Liver (tissue), 8 donors: ENCODE measurements at regions not wholly inside any gene's neighbourhood (a gene's known extent, or its start where the extent isn't known, plus 50 kb on each side); places are given as distances from the start of the nearest gene placed in this dataset.

Experiments
- DNase-seq: peaks from one replicate; pipeline ENCODE4 v3.0.0-alpha.2; 2017; ENCODE audit warnings: low spot score
- H3K27ac ChIP-seq, 2 donors: one replicate each; pipeline ENCODE4 v1.7.0; 2013; ENCODE audit warnings: inconsistent platforms in 2 of 2, low read length in 2 of 2, control low read depth in 1 of 2, low read depth in 1 of 2, mild to moderate bottlenecking in 1 of 2
- H3K27me3 ChIP-seq, 4 donors: one replicate each; pipeline versions ENCODE4 v1.6.1 to v1.7.0; 2013; ENCODE audit warnings: low read length in 3 of 4, inconsistent platforms in 1 of 4, mild to moderate bottlenecking in 1 of 4, moderate library complexity in 1 of 4; ENCODE audit not compliant: control insufficient read depth in 4 of 4, insufficient read depth in 4 of 4
- H3K36me3 ChIP-seq, 4 donors: one replicate each; pipeline versions ENCODE4 v1.6.1 to v1.7.0; 2013; ENCODE audit warnings: low read length in 3 of 4, mild to moderate bottlenecking in 3 of 4, low read depth in 1 of 4, moderate library complexity in 1 of 4; ENCODE audit not compliant: control insufficient read depth in 4 of 4, insufficient read depth in 3 of 4
- H3K4me1 ChIP-seq, 4 donors: one replicate each; pipeline versions ENCODE4 v1.6.1 to v1.7.0; 2013; ENCODE audit warnings: low read length in 3 of 4, mild to moderate bottlenecking in 3 of 4, moderate library complexity in 1 of 4; ENCODE audit not compliant: control insufficient read depth in 4 of 4, insufficient read depth in 4 of 4
- H3K4me3 ChIP-seq, 3 donors: one replicate each; pipeline versions ENCODE4 v1.6.1 to v1.7.0; 2013; ENCODE audit warnings: low read length in 3 of 3, control low read depth in 1 of 3, low read depth in 1 of 3, mild to moderate bottlenecking in 1 of 3
- H3K9ac ChIP-seq, 2 donors: one replicate each; pipeline ENCODE4 v1.7.0; 2013; ENCODE audit warnings: low read length in 2 of 2, mild to moderate bottlenecking in 2 of 2, moderate library complexity in 2 of 2, control low read depth in 1 of 2, low read depth in 1 of 2
- H3K9me3 ChIP-seq, 4 donors: one replicate each; pipeline versions ENCODE4 v1.6.1 to v1.7.0; 2013; ENCODE audit warnings: low read length in 3 of 4; ENCODE audit not compliant: control insufficient read depth in 4 of 4
- EGR1 ChIP-seq, 2 donors: IDR thresholded peaks; 2 replicates each; pipeline ENCODE4 v1.6.1; 2016 to 2018; ENCODE audit warnings: antibody characterized with exemption in 2 of 2, low read depth in 2 of 2
- FOXA1 ChIP-seq: IDR thresholded peaks from 2 replicates; pipeline ENCODE4 v1.6.1; 2016; ENCODE audit warnings: antibody characterized with exemption
- FOXA2 ChIP-seq: IDR thresholded peaks from 2 replicates; pipeline ENCODE4 v1.6.1; 2016; ENCODE audit warnings: antibody characterized with exemption
- GABPA ChIP-seq, 2 donors: IDR thresholded peaks in 1 of 2; conservative IDR thresholded peaks in 1 of 2; 2 replicates each; pipeline ENCODE4 v1.6.1; 2016; ENCODE audit warnings: antibody characterized with exemption in 2 of 2, mild to moderate bottlenecking in 1 of 2, moderate library complexity in 1 of 2
- HNF4A ChIP-seq, 2 donors: conservative IDR thresholded peaks; 2 replicates each; pipeline ENCODE4 v1.6.1; 2016; ENCODE audit warnings: antibody characterized with exemption in 2 of 2, mild to moderate bottlenecking in 2 of 2
- HNF4G ChIP-seq: IDR thresholded peaks from 2 replicates; pipeline ENCODE4 v1.6.1; 2016; ENCODE audit warnings: antibody characterized with exemption
- JUND ChIP-seq, 2 donors: IDR thresholded peaks; 2 replicates each; pipeline ENCODE4 v1.6.1; 2016; ENCODE audit warnings: antibody characterized with exemption in 2 of 2
- NR2F2 ChIP-seq: IDR thresholded peaks from 2 replicates; pipeline ENCODE4 v1.6.1; 2016; ENCODE audit warnings: antibody characterized with exemption
- SP1 ChIP-seq: IDR thresholded peaks from 2 replicates; pipeline ENCODE4 v1.6.1; 2018; ENCODE audit warnings: antibody characterized with exemption, mild to moderate bottlenecking
- TAF1 ChIP-seq: conservative IDR thresholded peaks from 2 replicates; pipeline ENCODE4 v1.6.1; 2016; ENCODE audit warnings: antibody characterized with exemption, mild to moderate bottlenecking
- YY1 ChIP-seq: IDR thresholded peaks from 2 replicates; pipeline ENCODE4 v1.6.1; 2016; ENCODE audit warnings: antibody characterized with exemption, mild to moderate bottlenecking
- WGBS: extraction: QIAGEN DNeasy Blood & Tissue Kit; methylation state at CpG from one replicate; pipeline ENCODE4 v1.1.7; 2013; 5-methylcytosine and 5-hydroxymethylcytosine counted together
- TF ChIP-seq, protein P1 (sequence below): fragments of 150-350 bp; IDR thresholded peaks from 2 replicates; pipeline ENCODE4 v1.5.1; 2017; ENCODE audit warnings: improper control_type of control experiment, low read depth, low read length; ENCODE audit not compliant: missing input control
- TF ChIP-seq, protein P2 (sequence below): IDR thresholded peaks from 2 replicates; pipeline ENCODE4 v1.6.1; 2016; ENCODE audit warnings: antibody characterized with exemption
- TF ChIP-seq, protein P3 (sequence below): IDR thresholded peaks from 2 replicates; pipeline ENCODE4 v1.6.1; 2016; ENCODE audit warnings: antibody characterized with exemption
- TF ChIP-seq, protein P4 (sequence below): IDR thresholded peaks from 2 replicates; pipeline ENCODE4 v1.6.1; 2016; ENCODE audit warnings: antibody characterized with exemption, mild to moderate bottlenecking
- donor health status: healthy.
- donor health status: healthy.
- donor health status: healthy.
- donor health status: healthy.
- donor health status: healthy.

DNA sequence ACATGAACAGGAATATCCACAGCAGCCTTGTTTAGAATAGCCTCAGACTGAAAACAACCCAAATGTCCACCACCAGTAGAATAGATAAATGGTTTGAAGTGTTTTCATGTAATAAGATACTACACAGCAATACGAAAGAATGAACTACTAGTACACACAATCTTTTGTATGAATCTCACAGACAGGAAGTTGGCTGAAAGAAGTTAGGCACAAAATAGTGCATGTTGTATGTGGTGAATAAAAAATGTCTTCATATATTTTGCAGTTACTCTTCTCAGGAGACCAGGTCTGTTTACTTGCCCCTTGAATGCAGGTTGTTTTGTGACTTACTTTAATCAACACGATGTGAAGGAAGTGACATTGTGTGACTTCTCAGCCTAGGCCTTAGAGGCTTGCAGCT, 75.9 kb upstream of the LEF1 start (continued):
- no peak for TF ChIP-seq GABPA (IDR thresholded peaks at IDR 0.05 in 1 of 2, conservative IDR thresholded peaks at IDR 0.05 in 1 of 2)

DNA sequence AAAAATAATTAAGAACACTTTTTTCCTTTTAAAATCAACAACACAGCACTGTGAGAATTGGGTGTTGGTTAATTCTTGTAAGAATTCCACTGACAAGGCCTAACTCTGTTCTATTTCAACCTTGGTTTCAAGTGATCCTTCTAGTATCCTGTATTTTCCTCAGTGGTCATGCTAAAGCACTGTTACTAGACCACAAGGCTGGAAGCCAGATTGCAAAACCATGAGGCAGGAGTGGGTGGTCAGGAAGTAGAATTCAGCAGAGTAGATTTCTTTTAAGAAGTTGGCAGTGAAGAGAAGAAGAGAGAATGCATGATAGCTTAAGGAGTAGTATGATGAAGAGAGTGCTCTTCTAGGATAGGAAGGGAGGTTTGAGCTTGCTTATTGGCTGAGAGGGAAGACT, 71.6 kb upstream of the LEF1 start:
- no peaks in the 10 kb centered on the region for H3K36me3 ChIP-seq
- DNase-seq, result no peak
- no peak overlapping the region for H3K27ac ChIP-seq
- TF ChIP-seq TAF1 (no peak), FOXA1 (no peak), SP1 (no peak), FOXA2 (no peak), YY1 (no peak), GABPA (IDR thresholded peaks at IDR 0.05 in 1 of 2, conservative IDR thresholded peaks at IDR 0.05 in 1 of 2) (no peak)
- TF ChIP-seq, protein P1, sequence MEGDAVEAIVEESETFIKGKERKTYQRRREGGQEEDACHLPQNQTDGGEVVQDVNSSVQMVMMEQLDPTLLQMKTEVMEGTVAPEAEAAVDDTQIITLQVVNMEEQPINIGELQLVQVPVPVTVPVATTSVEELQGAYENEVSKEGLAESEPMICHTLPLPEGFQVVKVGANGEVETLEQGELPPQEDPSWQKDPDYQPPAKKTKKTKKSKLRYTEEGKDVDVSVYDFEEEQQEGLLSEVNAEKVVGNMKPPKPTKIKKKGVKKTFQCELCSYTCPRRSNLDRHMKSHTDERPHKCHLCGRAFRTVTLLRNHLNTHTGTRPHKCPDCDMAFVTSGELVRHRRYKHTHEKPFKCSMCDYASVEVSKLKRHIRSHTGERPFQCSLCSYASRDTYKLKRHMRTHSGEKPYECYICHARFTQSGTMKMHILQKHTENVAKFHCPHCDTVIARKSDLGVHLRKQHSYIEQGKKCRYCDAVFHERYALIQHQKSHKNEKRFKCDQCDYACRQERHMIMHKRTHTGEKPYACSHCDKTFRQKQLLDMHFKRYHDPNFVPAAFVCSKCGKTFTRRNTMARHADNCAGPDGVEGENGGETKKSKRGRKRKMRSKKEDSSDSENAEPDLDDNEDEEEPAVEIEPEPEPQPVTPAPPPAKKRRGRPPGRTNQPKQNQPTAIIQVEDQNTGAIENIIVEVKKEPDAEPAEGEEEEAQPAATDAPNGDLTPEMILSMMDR, result no peak
- TF ChIP-seq, protein P2, sequence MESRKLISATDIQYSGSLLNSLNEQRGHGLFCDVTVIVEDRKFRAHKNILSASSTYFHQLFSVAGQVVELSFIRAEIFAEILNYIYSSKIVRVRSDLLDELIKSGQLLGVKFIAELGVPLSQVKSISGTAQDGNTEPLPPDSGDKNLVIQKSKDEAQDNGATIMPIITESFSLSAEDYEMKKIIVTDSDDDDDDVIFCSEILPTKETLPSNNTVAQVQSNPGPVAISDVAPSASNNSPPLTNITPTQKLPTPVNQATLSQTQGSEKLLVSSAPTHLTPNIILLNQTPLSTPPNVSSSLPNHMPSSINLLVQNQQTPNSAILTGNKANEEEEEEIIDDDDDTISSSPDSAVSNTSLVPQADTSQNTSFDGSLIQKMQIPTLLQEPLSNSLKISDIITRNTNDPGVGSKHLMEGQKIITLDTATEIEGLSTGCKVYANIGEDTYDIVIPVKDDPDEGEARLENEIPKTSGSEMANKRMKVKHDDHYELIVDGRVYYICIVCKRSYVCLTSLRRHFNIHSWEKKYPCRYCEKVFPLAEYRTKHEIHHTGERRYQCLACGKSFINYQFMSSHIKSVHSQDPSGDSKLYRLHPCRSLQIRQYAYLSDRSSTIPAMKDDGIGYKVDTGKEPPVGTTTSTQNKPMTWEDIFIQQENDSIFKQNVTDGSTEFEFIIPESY, result no peak
- H3K27me3 ChIP-seq, result no peaks in the 10 kb centered on the region
- H3K9ac ChIP-seq, result no peak overlapping the region
- no peaks in the 10 kb centered on the region for H3K4me1 ChIP-seq
- no peak overlapping the region for H3K4me3 ChIP-seq
- no peaks in the 10 kb centered on the region for H3K9me3 ChIP-seq

DNA sequence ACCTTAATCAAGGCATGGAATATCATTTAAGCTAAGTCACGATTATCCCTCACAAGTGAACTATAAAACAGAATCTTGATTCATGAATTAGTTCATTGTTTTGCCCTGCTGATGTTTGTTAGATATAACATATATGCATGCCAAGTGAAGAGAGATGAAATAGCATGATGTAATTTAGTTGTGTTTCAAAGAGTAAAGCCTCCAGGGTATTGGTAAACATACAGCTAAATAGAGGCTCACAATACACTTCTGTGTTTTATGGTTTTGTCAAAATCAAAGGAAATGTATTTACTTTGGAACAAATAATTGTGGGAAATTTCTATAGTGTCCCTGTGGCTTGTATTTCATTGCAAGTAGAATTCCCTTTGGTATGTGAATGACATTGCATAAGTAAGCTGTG, 69.0 kb upstream of the LEF1 start:
- no peak for DNase-seq
- H3K27ac ChIP-seq, result no peak overlapping the region
- H3K36me3 ChIP-seq, result no peaks in the 10 kb centered on the region
- TF ChIP-seq YY1, result no peak
- TF ChIP-seq FOXA2, result no peak
- no peak for TF ChIP-seq HNF4A (conservative IDR thresholded peaks at IDR 0.05)
- TF ChIP-seq HNF4G, result no peak
- TF ChIP-seq EGR1 (IDR thresholded peaks at IDR 0.05; ENCODE audit: low read depth in 2 of 2), result no peak
- TF ChIP-seq, protein P3, sequence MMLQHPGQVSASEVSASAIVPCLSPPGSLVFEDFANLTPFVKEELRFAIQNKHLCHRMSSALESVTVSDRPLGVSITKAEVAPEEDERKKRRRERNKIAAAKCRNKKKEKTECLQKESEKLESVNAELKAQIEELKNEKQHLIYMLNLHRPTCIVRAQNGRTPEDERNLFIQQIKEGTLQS, result no peak
- TF ChIP-seq TAF1, result no peak
- no peak for TF ChIP-seq NR2F2
- TF ChIP-seq, protein P4, sequence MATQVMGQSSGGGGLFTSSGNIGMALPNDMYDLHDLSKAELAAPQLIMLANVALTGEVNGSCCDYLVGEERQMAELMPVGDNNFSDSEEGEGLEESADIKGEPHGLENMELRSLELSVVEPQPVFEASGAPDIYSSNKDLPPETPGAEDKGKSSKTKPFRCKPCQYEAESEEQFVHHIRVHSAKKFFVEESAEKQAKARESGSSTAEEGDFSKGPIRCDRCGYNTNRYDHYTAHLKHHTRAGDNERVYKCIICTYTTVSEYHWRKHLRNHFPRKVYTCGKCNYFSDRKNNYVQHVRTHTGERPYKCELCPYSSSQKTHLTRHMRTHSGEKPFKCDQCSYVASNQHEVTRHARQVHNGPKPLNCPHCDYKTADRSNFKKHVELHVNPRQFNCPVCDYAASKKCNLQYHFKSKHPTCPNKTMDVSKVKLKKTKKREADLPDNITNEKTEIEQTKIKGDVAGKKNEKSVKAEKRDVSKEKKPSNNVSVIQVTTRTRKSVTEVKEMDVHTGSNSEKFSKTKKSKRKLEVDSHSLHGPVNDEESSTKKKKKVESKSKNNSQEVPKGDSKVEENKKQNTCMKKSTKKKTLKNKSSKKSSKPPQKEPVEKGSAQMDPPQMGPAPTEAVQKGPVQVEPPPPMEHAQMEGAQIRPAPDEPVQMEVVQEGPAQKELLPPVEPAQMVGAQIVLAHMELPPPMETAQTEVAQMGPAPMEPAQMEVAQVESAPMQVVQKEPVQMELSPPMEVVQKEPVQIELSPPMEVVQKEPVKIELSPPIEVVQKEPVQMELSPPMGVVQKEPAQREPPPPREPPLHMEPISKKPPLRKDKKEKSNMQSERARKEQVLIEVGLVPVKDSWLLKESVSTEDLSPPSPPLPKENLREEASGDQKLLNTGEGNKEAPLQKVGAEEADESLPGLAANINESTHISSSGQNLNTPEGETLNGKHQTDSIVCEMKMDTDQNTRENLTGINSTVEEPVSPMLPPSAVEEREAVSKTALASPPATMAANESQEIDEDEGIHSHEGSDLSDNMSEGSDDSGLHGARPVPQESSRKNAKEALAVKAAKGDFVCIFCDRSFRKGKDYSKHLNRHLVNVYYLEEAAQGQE, result no peak
- TF ChIP-seq GABPA (IDR thresholded peaks at IDR 0.05 in 1 of 2, conservative IDR thresholded peaks at IDR 0.05 in 1 of 2), result no peak
- no peak for TF ChIP-seq JUND (IDR thresholded peaks at IDR 0.05)
- TF ChIP-seq SP1, result no peak
- TF ChIP-seq, protein P2, result no peak
- no peak for TF ChIP-seq FOXA1
- 83% methylated on average over 1 of the region's 1 CpG for WGBS
- peaks cover 0 to 4% (median 0%) of the 10 kb centered on the region in 4 donors for H3K27me3 ChIP-seq
- H3K9ac ChIP-seq, result no peak overlapping the region
- no peaks in the 10 kb centered on the region for H3K4me1 ChIP-seq
- H3K4me3 ChIP-seq, result no peak overlapping the region
- no peaks in the 10 kb centered on the region for H3K9me3 ChIP-seq
